WTC11 (cell line): ENCODE measurements at regions not wholly inside any gene's neighbourhood (a gene's known extent, or its start where the extent isn't known, plus 50 kb on each side); places are given as distances from the start of the nearest gene placed in this dataset.
A peak's percentile ranks its signal among the peaks of the same experiment; 100 is the strongest.

Source experiments
- ATAC-seq: fragments of 200-7000 bp; cut with Tn5 transposase; 2 replicates; pipeline ENCODE4 v1.10.0; 2021; ENCODE audit warnings: mild to moderate bottlenecking, moderate library complexity
- CTCF ChIA-PET: fragments of 300-600 bp; sonication (Branson Sonifier 250); formaldehyde crosslinking; loops from one replicate; lab custom pipeline; 2021; ENCODE audit warnings: antibody characterized with exemption; lab: Charles Lee
- POLR2A ChIA-PET: fragments of 350-600 bp; sonication (Branson Sonifier 250); formaldehyde crosslinking; loops from one replicate; lab custom pipeline; 2021; ENCODE audit warnings: antibody characterized with exemption; lab: Charles Lee
- DNase-seq: peaks from one replicate; pipeline ENCODE4 v3.0.0; 2021; ENCODE audit warnings: low spot score
- H3K27ac Mint-ChIP-seq: 2 replicates; pipeline ENCODE4 v1.8.0; 2021; ENCODE audit warnings: mixed read lengths
- H3K27me3 Mint-ChIP-seq: 2 replicates; pipeline ENCODE4 v1.8.0; 2021; ENCODE audit warnings: low read depth, mild to moderate bottlenecking, moderate library complexity, mixed read lengths
- H3K36me3 Mint-ChIP-seq: 2 replicates; pipeline ENCODE4 v1.8.0; 2021; ENCODE audit warnings: mixed read lengths
- H3K4me1 Mint-ChIP-seq: 2 replicates; pipeline ENCODE4 v1.8.0; 2022; ENCODE audit warnings: mixed read lengths
- H3K4me3 Mint-ChIP-seq: 2 replicates; pipeline ENCODE4 v1.8.0; 2021; ENCODE audit warnings: mild to moderate bottlenecking, moderate library complexity, mixed read lengths
- H3K9me3 Mint-ChIP-seq: 2 replicates; pipeline ENCODE4 v1.8.0; 2021; ENCODE audit warnings: mixed read lengths
- ATF1 ChIP-seq: sonication (generic); formaldehyde crosslinking; IDR thresholded peaks from 2 replicates; pipeline ENCODE4 v1.8.1; 2023; ENCODE audit warnings: mild to moderate bottlenecking, moderate library complexity, missing genetic modification reagents
- CBFB ChIP-seq: sonication (generic); formaldehyde crosslinking; IDR thresholded peaks from 2 replicates; pipeline ENCODE4 v1.8.1; 2022; ENCODE audit warnings: mild to moderate bottlenecking, low read depth, missing genetic modification reagents
- ELF4 ChIP-seq: sonication (generic); formaldehyde crosslinking; IDR thresholded peaks from 2 replicates; pipeline ENCODE4 v1.8.1; 2022; ENCODE audit warnings: low read depth, mild to moderate bottlenecking, moderate library complexity, missing genetic modification reagents
- ESRRA ChIP-seq: sonication (generic); formaldehyde crosslinking; IDR thresholded peaks from 2 replicates; pipeline ENCODE4 v1.8.1; 2022; ENCODE audit warnings: mild to moderate bottlenecking, missing genetic modification reagents, borderline replicate concordance
- MXD4 ChIP-seq: fragments of 250-450 bp; sonication (Bioruptor Pico); IDR thresholded peaks from 2 replicates; pipeline ENCODE4 v1.8.0; 2021; ENCODE audit warnings: mild to moderate bottlenecking, moderate library complexity, borderline replicate concordance
- NFYB ChIP-seq: sonication (generic); formaldehyde crosslinking; conservative IDR thresholded peaks from 2 replicates; pipeline ENCODE4 v1.8.0; 2022; ENCODE audit warnings: low read depth, missing genetic modification reagents
- NR3C1 ChIP-seq: sonication (generic); formaldehyde crosslinking; conservative IDR thresholded peaks from 2 replicates; pipeline ENCODE4 v1.8.1; 2023; ENCODE audit warnings: low read depth, mild to moderate bottlenecking, missing genetic modification reagents
- TEAD4 ChIP-seq: sonication (generic); formaldehyde crosslinking; IDR thresholded peaks from 2 replicates; pipeline ENCODE4 v1.8.0; 2022; ENCODE audit warnings: mild to moderate bottlenecking, missing genetic modification reagents
- ZNF423 ChIP-seq: fragments of 250-450 bp; sonication (Bioruptor Pico); IDR thresholded peaks from 2 replicates; pipeline ENCODE4 v2.1.2; 2022; ENCODE audit warnings: mild to moderate bottlenecking, moderate library complexity
- TF ChIP-seq, protein P1 (sequence below): fragments of 200-600 bp; IDR thresholded peaks from 2 replicates; pipeline ENCODE4 v1.8.0; 2022; ENCODE audit warnings: antibody characterized with exemption
- TF ChIP-seq, protein P2 (sequence below): fragments of 250-450 bp; sonication (Bioruptor Pico); IDR thresholded peaks from 2 replicates; pipeline ENCODE4 v1.9.0; 2021; ENCODE audit warnings: mild to moderate bottlenecking, borderline replicate concordance
- TF ChIP-seq, protein P3 (sequence below): sonication (generic); formaldehyde crosslinking; IDR thresholded peaks from 2 replicates; pipeline ENCODE4 v1.8.0; 2022; ENCODE audit warnings: mild to moderate bottlenecking, missing genetic modification reagents
- TF ChIP-seq, protein P4 (sequence below): sonication (generic); formaldehyde crosslinking; IDR thresholded peaks from 2 replicates; pipeline ENCODE4 v1.8.0; 2022; ENCODE audit warnings: missing genetic modification reagents
- TF ChIP-seq, protein P5 (sequence below): sonication (generic); formaldehyde crosslinking; IDR thresholded peaks from 2 replicates; pipeline ENCODE4 v1.8.1; 2023; ENCODE audit warnings: mild to moderate bottlenecking, missing genetic modification reagents

DNA sequence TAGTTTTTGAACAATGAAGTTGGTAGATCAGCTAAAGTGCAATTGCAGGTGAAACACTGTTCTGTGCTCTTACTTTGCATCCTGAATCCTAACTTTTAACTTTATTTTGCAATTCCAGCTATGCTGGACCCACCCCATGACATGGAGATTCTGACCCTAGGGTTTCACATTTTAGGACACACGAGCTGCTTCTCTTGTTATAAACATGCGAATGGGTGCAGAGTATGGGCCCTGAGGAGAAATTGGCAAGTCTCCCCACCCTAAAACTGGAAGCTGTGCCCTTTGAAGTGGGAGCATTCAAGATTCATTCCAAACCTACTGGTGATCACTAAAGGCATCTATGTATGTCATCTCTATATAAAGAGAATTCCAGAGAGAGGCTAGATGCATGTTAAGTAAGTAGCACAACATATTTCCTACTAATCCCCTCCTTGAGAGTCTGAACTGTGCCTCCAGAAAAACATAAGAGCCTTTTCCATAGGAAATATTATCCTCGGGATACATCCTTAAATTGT, 794.3 kb upstream of the ZEB2 start:
- Mint-ChIP-seq H3K4me3 (no peak overlapping the region), H3K9me3 (peaks cover 36% of the 10 kb centered on the region), H3K36me3 (peaks cover 16% of the 10 kb centered on the region), H3K4me1 (no peaks in the 10 kb centered on the region), H3K27me3 (no peaks in the 10 kb centered on the region)
- CTCF ChIA-PET: no interaction called here
- no peak for ATAC-seq
- POLR2A ChIA-PET: no interaction called here
- TF ChIP-seq, protein P1, sequence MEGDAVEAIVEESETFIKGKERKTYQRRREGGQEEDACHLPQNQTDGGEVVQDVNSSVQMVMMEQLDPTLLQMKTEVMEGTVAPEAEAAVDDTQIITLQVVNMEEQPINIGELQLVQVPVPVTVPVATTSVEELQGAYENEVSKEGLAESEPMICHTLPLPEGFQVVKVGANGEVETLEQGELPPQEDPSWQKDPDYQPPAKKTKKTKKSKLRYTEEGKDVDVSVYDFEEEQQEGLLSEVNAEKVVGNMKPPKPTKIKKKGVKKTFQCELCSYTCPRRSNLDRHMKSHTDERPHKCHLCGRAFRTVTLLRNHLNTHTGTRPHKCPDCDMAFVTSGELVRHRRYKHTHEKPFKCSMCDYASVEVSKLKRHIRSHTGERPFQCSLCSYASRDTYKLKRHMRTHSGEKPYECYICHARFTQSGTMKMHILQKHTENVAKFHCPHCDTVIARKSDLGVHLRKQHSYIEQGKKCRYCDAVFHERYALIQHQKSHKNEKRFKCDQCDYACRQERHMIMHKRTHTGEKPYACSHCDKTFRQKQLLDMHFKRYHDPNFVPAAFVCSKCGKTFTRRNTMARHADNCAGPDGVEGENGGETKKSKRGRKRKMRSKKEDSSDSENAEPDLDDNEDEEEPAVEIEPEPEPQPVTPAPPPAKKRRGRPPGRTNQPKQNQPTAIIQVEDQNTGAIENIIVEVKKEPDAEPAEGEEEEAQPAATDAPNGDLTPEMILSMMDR: no peak
- TF ChIP-seq ATF1 (CRISPR knock-in tag) (no peak), NFYB (no peak), NR3C1 (CRISPR knock-in tag) (no peak)
- TF ChIP-seq, all 79 proteins: peak for 0
- H3K27ac Mint-ChIP-seq: no peak overlapping the region
- no peak for DNase-seq

DNA sequence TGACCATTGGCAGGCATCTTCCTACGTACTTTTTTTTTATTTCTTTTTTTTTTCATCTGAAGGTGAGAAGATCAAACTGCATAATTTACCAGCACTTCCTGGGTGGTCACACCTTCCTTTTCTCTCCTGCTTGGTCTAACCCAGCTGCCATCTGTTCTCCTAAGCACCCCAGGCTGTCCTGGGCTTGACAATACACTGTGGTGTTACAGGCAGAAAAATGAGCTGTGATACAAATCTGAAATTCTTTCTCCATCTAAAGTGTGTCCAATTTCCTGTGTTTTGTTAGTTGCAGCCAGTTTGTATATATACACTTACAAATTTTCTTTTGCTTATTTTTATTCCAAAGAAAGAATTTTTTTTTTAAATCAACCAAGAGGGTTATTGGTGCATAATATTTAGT, 786.0 kb upstream of the ZEB2 start:
- H3K4me3 Mint-ChIP-seq: no peak overlapping the region
- peaks cover 14% of the 10 kb centered on the region for H3K4me1 Mint-ChIP-seq
- H3K27me3 Mint-ChIP-seq: no peaks in the 10 kb centered on the region
- peaks cover 11% of the 10 kb centered on the region for H3K9me3 Mint-ChIP-seq
- H3K36me3 Mint-ChIP-seq: no peaks in the 10 kb centered on the region
- TF ChIP-seq ESRRA (CRISPR knock-in tag): no peak
- TF ChIP-seq, protein P2, sequence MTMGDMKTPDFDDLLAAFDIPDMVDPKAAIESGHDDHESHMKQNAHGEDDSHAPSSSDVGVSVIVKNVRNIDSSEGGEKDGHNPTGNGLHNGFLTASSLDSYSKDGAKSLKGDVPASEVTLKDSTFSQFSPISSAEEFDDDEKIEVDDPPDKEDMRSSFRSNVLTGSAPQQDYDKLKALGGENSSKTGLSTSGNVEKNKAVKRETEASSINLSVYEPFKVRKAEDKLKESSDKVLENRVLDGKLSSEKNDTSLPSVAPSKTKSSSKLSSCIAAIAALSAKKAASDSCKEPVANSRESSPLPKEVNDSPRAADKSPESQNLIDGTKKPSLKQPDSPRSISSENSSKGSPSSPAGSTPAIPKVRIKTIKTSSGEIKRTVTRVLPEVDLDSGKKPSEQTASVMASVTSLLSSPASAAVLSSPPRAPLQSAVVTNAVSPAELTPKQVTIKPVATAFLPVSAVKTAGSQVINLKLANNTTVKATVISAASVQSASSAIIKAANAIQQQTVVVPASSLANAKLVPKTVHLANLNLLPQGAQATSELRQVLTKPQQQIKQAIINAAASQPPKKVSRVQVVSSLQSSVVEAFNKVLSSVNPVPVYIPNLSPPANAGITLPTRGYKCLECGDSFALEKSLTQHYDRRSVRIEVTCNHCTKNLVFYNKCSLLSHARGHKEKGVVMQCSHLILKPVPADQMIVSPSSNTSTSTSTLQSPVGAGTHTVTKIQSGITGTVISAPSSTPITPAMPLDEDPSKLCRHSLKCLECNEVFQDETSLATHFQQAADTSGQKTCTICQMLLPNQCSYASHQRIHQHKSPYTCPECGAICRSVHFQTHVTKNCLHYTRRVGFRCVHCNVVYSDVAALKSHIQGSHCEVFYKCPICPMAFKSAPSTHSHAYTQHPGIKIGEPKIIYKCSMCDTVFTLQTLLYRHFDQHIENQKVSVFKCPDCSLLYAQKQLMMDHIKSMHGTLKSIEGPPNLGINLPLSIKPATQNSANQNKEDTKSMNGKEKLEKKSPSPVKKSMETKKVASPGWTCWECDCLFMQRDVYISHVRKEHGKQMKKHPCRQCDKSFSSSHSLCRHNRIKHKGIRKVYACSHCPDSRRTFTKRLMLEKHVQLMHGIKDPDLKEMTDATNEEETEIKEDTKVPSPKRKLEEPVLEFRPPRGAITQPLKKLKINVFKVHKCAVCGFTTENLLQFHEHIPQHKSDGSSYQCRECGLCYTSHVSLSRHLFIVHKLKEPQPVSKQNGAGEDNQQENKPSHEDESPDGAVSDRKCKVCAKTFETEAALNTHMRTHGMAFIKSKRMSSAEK: no peak
- TF ChIP-seq, protein P3, sequence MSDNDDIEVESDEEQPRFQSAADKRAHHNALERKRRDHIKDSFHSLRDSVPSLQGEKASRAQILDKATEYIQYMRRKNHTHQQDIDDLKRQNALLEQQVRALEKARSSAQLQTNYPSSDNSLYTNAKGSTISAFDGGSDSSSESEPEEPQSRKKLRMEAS: no peak
- TF ChIP-seq, protein P4, sequence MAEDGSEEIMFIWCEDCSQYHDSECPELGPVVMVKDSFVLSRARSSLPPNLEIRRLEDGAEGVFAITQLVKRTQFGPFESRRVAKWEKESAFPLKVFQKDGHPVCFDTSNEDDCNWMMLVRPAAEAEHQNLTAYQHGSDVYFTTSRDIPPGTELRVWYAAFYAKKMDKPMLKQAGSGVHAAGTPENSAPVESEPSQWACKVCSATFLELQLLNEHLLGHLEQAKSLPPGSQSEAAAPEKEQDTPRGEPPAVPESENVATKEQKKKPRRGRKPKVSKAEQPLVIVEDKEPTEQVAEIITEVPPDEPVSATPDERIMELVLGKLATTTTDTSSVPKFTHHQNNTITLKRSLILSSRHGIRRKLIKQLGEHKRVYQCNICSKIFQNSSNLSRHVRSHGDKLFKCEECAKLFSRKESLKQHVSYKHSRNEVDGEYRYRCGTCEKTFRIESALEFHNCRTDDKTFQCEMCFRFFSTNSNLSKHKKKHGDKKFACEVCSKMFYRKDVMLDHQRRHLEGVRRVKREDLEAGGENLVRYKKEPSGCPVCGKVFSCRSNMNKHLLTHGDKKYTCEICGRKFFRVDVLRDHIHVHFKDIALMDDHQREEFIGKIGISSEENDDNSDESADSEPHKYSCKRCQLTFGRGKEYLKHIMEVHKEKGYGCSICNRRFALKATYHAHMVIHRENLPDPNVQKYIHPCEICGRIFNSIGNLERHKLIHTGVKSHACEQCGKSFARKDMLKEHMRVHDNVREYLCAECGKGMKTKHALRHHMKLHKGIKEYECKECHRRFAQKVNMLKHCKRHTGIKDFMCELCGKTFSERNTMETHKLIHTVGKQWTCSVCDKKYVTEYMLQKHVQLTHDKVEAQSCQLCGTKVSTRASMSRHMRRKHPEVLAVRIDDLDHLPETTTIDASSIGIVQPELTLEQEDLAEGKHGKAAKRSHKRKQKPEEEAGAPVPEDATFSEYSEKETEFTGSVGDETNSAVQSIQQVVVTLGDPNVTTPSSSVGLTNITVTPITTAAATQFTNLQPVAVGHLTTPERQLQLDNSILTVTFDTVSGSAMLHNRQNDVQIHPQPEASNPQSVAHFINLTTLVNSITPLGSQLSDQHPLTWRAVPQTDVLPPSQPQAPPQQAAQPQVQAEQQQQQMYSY (CRISPR knock-in tag): no peak
- TF ChIP-seq, protein P5, sequence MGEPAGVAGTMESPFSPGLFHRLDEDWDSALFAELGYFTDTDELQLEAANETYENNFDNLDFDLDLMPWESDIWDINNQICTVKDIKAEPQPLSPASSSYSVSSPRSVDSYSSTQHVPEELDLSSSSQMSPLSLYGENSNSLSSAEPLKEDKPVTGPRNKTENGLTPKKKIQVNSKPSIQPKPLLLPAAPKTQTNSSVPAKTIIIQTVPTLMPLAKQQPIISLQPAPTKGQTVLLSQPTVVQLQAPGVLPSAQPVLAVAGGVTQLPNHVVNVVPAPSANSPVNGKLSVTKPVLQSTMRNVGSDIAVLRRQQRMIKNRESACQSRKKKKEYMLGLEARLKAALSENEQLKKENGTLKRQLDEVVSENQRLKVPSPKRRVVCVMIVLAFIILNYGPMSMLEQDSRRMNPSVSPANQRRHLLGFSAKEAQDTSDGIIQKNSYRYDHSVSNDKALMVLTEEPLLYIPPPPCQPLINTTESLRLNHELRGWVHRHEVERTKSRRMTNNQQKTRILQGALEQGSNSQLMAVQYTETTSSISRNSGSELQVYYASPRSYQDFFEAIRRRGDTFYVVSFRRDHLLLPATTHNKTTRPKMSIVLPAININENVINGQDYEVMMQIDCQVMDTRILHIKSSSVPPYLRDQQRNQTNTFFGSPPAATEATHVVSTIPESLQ: no peak
- TF ChIP-seq TEAD4 (CRISPR knock-in tag): no peak
- TF ChIP-seq, protein P1: no peak
- TF ChIP-seq ZNF423 (CRISPR knock-in tag): no peak
- TF ChIP-seq MXD4 (CRISPR knock-in tag): no peak
- TF ChIP-seq ELF4: no peak
- no peak for TF ChIP-seq CBFB (CRISPR knock-in tag)
- ChIA-PET POLR2A (no interaction called here), CTCF (interaction anchor here (1.2 kb wide), 1 partner anchor 381 kb away, joined by 4 read pairs; no protein-coding TSS in a partner anchor)
- DNase-seq: no peak
- H3K27ac Mint-ChIP-seq: no peak overlapping the region
- peak; percentile 22; the same call in 1 of the 2 replicates for ATAC-seq
